ENCODE measurements at regions not wholly inside any gene's neighbourhood (a gene's known extent, or its start where the extent isn't known, plus 50 kb on each side); places are given as distances from the start of the nearest gene placed in this dataset.

GRCh38 chr2:66255136-66255535, 179.8 kb upstream of the MEIS1 start:
- Histone ChIP-seq H3K36me3 (ENCODE audit: insufficient read depth, low read length) (no peaks in the 10 kb centered on the region), H3K9ac (ENCODE audit: low read length) (no peak overlapping the region), H2AFZ (ENCODE audit: low read depth, low read length) (no peak overlapping the region), H3K79me2 (ENCODE audit: insufficient read depth, low read length) (no peaks in the 10 kb centered on the region), H3K4me3 (ENCODE audit: insufficient read depth, low read depth, low read length) (no peak overlapping the region), H3K4me1 (ENCODE audit: insufficient read depth, low read length) (no peaks in the 10 kb centered on the region), H3K27me3 (ENCODE audit: insufficient read depth, low read length) (peaks cover 2% of the 10 kb centered on the region), H3K27ac (ENCODE audit: low read depth, low read length) (no peak overlapping the region), H3K4me2 (ENCODE audit: low read length) (no peak overlapping the region), H3K9me3 (ENCODE audit: insufficient read depth, low read depth, low read length) (no peaks in the 10 kb centered on the region), H4K20me1 (ENCODE audit: insufficient read depth, low read length) (no peaks in the 10 kb centered on the region)
- Mint-ChIP-seq H3K4me1 (ENCODE audit: low read depth, unreplicated experiment) (no peaks in the 10 kb centered on the region), H3K27me3 (ENCODE audit: low read depth, unreplicated experiment) (peaks cover 1% of the 10 kb centered on the region), H3K36me3 (ENCODE audit: low read depth, unreplicated experiment) (no peaks in the 10 kb centered on the region), H3K4me3 (ENCODE audit: unreplicated experiment) (no peak overlapping the region), H3K9me3 (ENCODE audit: unreplicated experiment) (no peaks in the 10 kb centered on the region), H3K27ac (ENCODE audit: unreplicated experiment) (no peak overlapping the region)
- FAIRE-seq: no peak
- no peak for TF ChIP-seq CTCF (IDR thresholded peaks at IDR 0.05; ENCODE audit: insufficient read depth, low read depth, low read length)
- TF ChIP-seq EZH2 (IDR thresholded peaks at IDR 0.05; ENCODE audit: insufficient read depth, low read length): no peak
- no peak for DNase-seq (ENCODE audit: low read depth)

GRCh38 chr2:66253066-66253465, 181.9 kb upstream of the MEIS1 start:
- no peaks in the 10 kb centered on the region for H3K36me3 Mint-ChIP-seq (ENCODE audit: low read depth, unreplicated experiment)
- Histone ChIP-seq H4K20me1 (ENCODE audit: insufficient read depth, low read length) (no peaks in the 10 kb centered on the region), H3K27me3 (ENCODE audit: insufficient read depth, low read length) (peaks cover 2% of the 10 kb centered on the region), H3K9ac (ENCODE audit: low read length) (no peak overlapping the region), H2AFZ (ENCODE audit: low read depth, low read length) (no peak overlapping the region), H3K4me1 (ENCODE audit: insufficient read depth, low read length) (no peaks in the 10 kb centered on the region), H3K4me2 (ENCODE audit: low read length) (no peak overlapping the region), H3K9me3 (ENCODE audit: insufficient read depth, low read depth, low read length) (no peaks in the 10 kb centered on the region), H3K36me3 (ENCODE audit: insufficient read depth, low read length) (no peaks in the 10 kb centered on the region), H3K27ac (ENCODE audit: low read depth, low read length) (no peak overlapping the region), H3K4me3 (ENCODE audit: insufficient read depth, low read depth, low read length) (no peak overlapping the region), H3K79me2 (ENCODE audit: insufficient read depth, low read length) (no peaks in the 10 kb centered on the region)
- FAIRE-seq: no peak
- H3K27me3 Mint-ChIP-seq (ENCODE audit: low read depth, unreplicated experiment): peaks cover 1% of the 10 kb centered on the region
- H3K9me3 Mint-ChIP-seq (ENCODE audit: unreplicated experiment): no peaks in the 10 kb centered on the region
- DNase-seq (ENCODE audit: low read depth): no peak
- no peak overlapping the region for H3K4me3 Mint-ChIP-seq (ENCODE audit: unreplicated experiment)
- TF ChIP-seq EZH2 (IDR thresholded peaks at IDR 0.05; ENCODE audit: insufficient read depth, low read length) (no peak), CTCF (IDR thresholded peaks at IDR 0.05; ENCODE audit: insufficient read depth, low read depth, low read length) (no peak)
- H3K27ac Mint-ChIP-seq (ENCODE audit: unreplicated experiment): no peak overlapping the region
- no peaks in the 10 kb centered on the region for H3K4me1 Mint-ChIP-seq (ENCODE audit: low read depth, unreplicated experiment)

DNA sequence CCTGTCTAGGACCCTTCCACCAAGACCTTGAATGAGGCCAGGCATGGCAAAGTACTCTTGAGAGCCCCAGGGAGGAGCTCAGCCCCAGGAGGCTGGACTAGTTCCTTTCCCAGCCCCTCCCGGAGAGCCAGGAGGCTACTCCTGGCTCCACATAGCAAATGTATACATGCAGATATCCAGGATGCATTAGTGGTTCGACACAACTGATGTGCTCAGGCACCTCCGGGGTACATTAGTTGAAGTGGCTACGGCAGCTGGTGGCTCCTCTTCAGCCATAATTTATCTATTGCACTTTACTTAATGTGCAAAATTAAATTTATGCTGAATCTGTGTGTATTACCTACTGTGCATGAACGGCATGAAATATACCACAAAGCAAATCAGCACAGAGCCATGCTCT, 182.8 kb upstream of the MEIS1 start:
- no peaks in the 10 kb centered on the region for H4K20me1 ChIP-seq (ENCODE audit: insufficient read depth, low read length)
- Mint-ChIP-seq H3K27ac (ENCODE audit: unreplicated experiment) (no peak overlapping the region), H3K4me1 (ENCODE audit: low read depth, unreplicated experiment) (no peaks in the 10 kb centered on the region), H3K9me3 (ENCODE audit: unreplicated experiment) (no peaks in the 10 kb centered on the region), H3K36me3 (ENCODE audit: low read depth, unreplicated experiment) (no peaks in the 10 kb centered on the region), H3K4me3 (ENCODE audit: unreplicated experiment) (no peak overlapping the region), H3K27me3 (ENCODE audit: low read depth, unreplicated experiment) (peaks cover 1% of the 10 kb centered on the region)
- H3K4me1 ChIP-seq (ENCODE audit: insufficient read depth, low read length): no peaks in the 10 kb centered on the region
- DNase-seq (ENCODE audit: low read depth) (no peak), FAIRE-seq (no peak)
- no peaks in the 10 kb centered on the region for H3K79me2 ChIP-seq (ENCODE audit: insufficient read depth, low read length)
- no peak overlapping the region for H3K27ac ChIP-seq (ENCODE audit: low read depth, low read length)
- H3K4me2 ChIP-seq (ENCODE audit: low read length): no peak overlapping the region
- H3K9me3 ChIP-seq (ENCODE audit: insufficient read depth, low read depth, low read length): no peaks in the 10 kb centered on the region
- H3K4me3 ChIP-seq (ENCODE audit: insufficient read depth, low read depth, low read length): no peak overlapping the region
- no peak for TF ChIP-seq EZH2 (IDR thresholded peaks at IDR 0.05; ENCODE audit: insufficient read depth, low read length)
- TF ChIP-seq CTCF (IDR thresholded peaks at IDR 0.05; ENCODE audit: insufficient read depth, low read depth, low read length): no peak
- H3K36me3 ChIP-seq (ENCODE audit: insufficient read depth, low read length): no peaks in the 10 kb centered on the region
- no peak overlapping the region for H2AFZ ChIP-seq (ENCODE audit: low read depth, low read length)
- H3K27me3 ChIP-seq (ENCODE audit: insufficient read depth, low read length): peaks cover 2% of the 10 kb centered on the region
- no peak overlapping the region for H3K9ac ChIP-seq (ENCODE audit: low read length)
